Prostate gland (tissue), 2 donors: ENCODE measurements at regions not wholly inside any gene's neighbourhood (a gene's known extent, or its start where the extent isn't known, plus 50 kb on each side); places are given as distances from the start of the nearest gene placed in this dataset.

Experiments
- POLR2AphosphoS5 ChIP-seq: sonication (generic); formaldehyde crosslinking; IDR thresholded peaks from one replicate; pipeline ENCODE4 v1.6.1; 2017; ENCODE audit warnings: antibody characterized with exemption
- TF ChIP-seq, protein P1 (sequence below), 4 experiments: fragments of 200-600 bp in 2 of 4; fragments of 450-650 bp in 2 of 4; sonication (generic) in 2 of 4; IDR thresholded peaks; 1 replicate in 3 of 4; 2 replicates in 1 of 4; pipeline ENCODE4 v1.5.1; 2016 to 2019; ENCODE audit warnings: antibody characterized with exemption in 4 of 4, mild to moderate bottlenecking in 2 of 4, moderate library complexity in 2 of 4

DNA sequence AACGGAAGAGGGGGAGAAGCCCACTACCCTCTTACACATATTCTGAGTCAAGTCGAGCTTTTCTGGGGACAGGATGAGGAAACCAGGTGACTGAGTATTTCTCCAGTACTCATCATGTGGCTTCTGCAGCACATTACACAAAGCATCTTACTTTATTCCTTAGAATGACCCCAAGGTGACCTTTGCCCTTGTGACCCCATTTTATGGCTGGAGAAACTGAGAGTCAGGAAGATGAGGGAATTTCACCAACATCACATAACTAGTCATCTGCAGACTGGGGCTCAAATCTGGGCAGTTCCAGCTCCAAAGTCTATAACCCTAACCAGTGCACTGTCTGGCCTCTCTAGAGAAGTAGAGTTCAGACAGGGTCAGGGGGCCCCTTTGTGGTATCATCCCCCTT, 707.0 kb downstream of the UQCRFS1 start:
- TF ChIP-seq, protein P1, sequence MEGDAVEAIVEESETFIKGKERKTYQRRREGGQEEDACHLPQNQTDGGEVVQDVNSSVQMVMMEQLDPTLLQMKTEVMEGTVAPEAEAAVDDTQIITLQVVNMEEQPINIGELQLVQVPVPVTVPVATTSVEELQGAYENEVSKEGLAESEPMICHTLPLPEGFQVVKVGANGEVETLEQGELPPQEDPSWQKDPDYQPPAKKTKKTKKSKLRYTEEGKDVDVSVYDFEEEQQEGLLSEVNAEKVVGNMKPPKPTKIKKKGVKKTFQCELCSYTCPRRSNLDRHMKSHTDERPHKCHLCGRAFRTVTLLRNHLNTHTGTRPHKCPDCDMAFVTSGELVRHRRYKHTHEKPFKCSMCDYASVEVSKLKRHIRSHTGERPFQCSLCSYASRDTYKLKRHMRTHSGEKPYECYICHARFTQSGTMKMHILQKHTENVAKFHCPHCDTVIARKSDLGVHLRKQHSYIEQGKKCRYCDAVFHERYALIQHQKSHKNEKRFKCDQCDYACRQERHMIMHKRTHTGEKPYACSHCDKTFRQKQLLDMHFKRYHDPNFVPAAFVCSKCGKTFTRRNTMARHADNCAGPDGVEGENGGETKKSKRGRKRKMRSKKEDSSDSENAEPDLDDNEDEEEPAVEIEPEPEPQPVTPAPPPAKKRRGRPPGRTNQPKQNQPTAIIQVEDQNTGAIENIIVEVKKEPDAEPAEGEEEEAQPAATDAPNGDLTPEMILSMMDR (IDR thresholded peaks at IDR 0.05): no peak
- no peak for TF ChIP-seq POLR2AphosphoS5
